ENCODE measurements at regions not wholly inside any gene's neighbourhood (a gene's known extent, or its start where the extent isn't known, plus 50 kb on each side); places are given as distances from the start of the nearest gene placed in this dataset.
"Not testable (repeated sequence)": the region's sequence is repeated elsewhere in the genome, so short reads cannot be mapped to it uniquely, and the experiment has no call there.

DNA sequence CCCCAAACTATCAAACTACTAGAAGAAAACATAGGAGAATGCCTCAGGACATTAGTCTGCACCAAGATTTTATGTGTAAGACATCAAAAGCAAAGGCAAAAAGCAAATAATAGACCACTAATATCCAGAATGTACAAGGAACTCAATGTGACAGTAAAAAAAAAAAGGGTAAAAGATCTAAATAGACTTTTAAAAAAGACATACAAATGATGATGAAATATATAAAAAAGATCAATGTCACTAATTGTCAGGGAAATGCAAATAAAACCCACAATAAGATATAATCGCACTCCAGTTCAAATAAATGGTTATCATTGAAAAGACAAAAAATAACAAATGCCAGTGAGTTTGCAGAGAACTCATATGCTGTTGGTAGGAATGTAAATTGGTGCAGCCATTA, 118.3 kb upstream of the DUSP22 start:
- no peak overlapping the region for H3K4me3 ChIP-seq
- intact Hi-C loops (cut with DNase I), result no loop called here
- TF ChIP-seq POLR2A (IDR thresholded peaks at IDR 0.05) (no peak), EP300 (IDR thresholded peaks at IDR 0.05) (no peak), POLR2AphosphoS5 (IDR thresholded peaks at IDR 0.05) (no peak)
- TF ChIP-seq, protein P1, sequence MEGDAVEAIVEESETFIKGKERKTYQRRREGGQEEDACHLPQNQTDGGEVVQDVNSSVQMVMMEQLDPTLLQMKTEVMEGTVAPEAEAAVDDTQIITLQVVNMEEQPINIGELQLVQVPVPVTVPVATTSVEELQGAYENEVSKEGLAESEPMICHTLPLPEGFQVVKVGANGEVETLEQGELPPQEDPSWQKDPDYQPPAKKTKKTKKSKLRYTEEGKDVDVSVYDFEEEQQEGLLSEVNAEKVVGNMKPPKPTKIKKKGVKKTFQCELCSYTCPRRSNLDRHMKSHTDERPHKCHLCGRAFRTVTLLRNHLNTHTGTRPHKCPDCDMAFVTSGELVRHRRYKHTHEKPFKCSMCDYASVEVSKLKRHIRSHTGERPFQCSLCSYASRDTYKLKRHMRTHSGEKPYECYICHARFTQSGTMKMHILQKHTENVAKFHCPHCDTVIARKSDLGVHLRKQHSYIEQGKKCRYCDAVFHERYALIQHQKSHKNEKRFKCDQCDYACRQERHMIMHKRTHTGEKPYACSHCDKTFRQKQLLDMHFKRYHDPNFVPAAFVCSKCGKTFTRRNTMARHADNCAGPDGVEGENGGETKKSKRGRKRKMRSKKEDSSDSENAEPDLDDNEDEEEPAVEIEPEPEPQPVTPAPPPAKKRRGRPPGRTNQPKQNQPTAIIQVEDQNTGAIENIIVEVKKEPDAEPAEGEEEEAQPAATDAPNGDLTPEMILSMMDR (IDR thresholded peaks at IDR 0.05), result no peak
- H3K27ac ChIP-seq, result no peak overlapping the region
- 90 to 91% methylated on average over 1 of the region's 1 CpG for WGBS, 2 donors
- no peaks in the 10 kb centered on the region for H3K36me3 ChIP-seq
- no peaks in the 10 kb centered on the region for H3K4me1 ChIP-seq
- no peaks in the 10 kb centered on the region for H3K9me3 ChIP-seq
- DNase-seq, result no peak
- peaks cover 0 to 4% (median 0%) of the 10 kb centered on the region in 3 donors for H3K27me3 ChIP-seq

DNA sequence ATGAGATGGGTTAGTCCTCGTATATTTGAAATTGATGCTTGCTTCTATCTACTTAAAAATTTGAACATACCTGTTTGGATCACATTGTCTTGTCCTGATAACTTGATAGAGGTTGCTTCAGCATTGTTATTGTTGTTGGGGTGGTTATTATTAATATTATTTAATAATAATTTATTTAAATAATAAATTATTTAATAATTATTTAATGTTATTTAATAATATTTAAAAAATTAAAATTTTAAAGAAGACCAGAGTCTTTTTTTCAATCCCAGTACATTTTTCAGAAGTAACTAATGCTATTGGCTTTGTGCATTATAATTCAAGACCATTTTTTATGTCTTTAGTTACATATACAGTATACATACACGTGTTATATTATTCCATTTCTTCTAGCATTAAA, 116.6 kb upstream of the DUSP22 start:
- TF ChIP-seq EP300 (IDR thresholded peaks at IDR 0.05), result no peak
- no peak for TF ChIP-seq POLR2AphosphoS5 (IDR thresholded peaks at IDR 0.05)
- no peak for TF ChIP-seq POLR2A (IDR thresholded peaks at IDR 0.05)
- TF ChIP-seq, protein P1 (IDR thresholded peaks at IDR 0.05), result no peak
- Histone ChIP-seq H3K4me1 (no peaks in the 10 kb centered on the region), H3K4me3 (no peak overlapping the region), H3K36me3 (no peaks in the 10 kb centered on the region), H3K9me3 (no peaks in the 10 kb centered on the region), H3K27me3 (no peaks in the 10 kb centered on the region), H3K27ac (no peak overlapping the region)
- DNase-seq, result no peak
- intact Hi-C loops (cut with DNase I), result no loop called here
- WGBS, 2 donors, result 78 to 87% methylated on average over 2 of the region's 2 CpGs

DNA sequence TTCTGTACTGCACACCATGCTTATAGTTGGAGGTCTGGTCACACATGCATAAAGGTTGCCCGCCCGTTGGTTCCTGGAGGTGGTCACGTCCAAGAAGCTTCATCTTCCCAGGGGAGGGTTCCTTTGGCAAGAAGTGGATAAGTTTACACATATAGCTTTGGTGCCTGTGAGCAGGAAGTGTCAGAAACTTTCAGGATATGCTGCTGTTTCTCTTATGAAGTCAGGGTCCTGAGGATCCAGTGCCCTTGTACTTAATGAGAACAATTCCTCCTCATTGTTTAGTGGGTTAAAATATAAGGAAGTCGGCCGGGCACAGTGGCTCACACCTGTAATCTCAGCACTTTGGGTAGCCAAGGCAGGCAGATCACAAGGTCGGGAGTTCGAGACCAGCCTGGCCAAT, 115.5 kb upstream of the DUSP22 start:
- no peak overlapping the region for H3K27ac ChIP-seq
- no peak overlapping the region for H3K4me3 ChIP-seq
- DNase-seq, result no peak
- intact Hi-C loops (cut with DNase I), result no loop called here
- H3K4me1 ChIP-seq, result no peaks in the 10 kb centered on the region
- H3K9me3 ChIP-seq, result no peaks in the 10 kb centered on the region
- TF ChIP-seq POLR2AphosphoS5 (IDR thresholded peaks at IDR 0.05) (no peak), EP300 (IDR thresholded peaks at IDR 0.05) (no peak), POLR2A (IDR thresholded peaks at IDR 0.05) (no peak)
- TF ChIP-seq, protein P1 (IDR thresholded peaks at IDR 0.05), result no peak
- WGBS, 2 donors, result 77 to 87% methylated on average over 7 of the region's 7 CpGs
- H3K27me3 ChIP-seq, result no peaks in the 10 kb centered on the region
- no peaks in the 10 kb centered on the region for H3K36me3 ChIP-seq

DNA sequence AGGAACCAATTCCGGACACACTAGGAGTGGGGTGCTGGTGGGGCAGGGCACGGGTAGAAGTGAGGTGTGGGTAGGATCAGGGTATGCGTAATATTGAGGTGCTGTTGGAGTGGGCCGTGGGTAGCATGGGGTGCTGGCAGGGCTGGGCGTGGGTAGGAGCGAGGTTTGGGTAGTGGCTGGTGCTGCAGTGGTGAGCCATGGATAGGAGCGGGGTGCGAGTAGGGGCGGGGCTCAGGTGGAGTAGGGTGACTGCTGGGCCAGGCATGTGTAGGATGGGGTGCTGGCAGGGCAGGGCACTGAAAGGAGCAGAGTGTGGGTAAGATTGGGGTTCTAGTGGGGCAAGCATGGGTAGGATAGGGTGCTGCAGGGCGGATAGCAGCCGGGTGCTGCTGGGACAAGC, 114.2 kb upstream of the DUSP22 start:
- TF ChIP-seq POLR2AphosphoS5 (IDR thresholded peaks at IDR 0.05), result no peak
- TF ChIP-seq POLR2A (IDR thresholded peaks at IDR 0.05), result no peak
- TF ChIP-seq, protein P1 (IDR thresholded peaks at IDR 0.05), result no peak
- TF ChIP-seq EP300 (IDR thresholded peaks at IDR 0.05), result no peak
- no peaks in the 10 kb centered on the region for H3K9me3 ChIP-seq
- 90 to 93% methylated on average over 11 of the region's 11 CpGs for WGBS, 2 donors
- no peak overlapping the region for H3K4me3 ChIP-seq
- no peaks in the 10 kb centered on the region for H3K36me3 ChIP-seq
- no peak for DNase-seq
- H3K27me3 ChIP-seq, result no peaks in the 10 kb centered on the region
- no peaks in the 10 kb centered on the region for H3K4me1 ChIP-seq
- intact Hi-C loops (cut with DNase I), result no loop called here
- no peak overlapping the region for H3K27ac ChIP-seq

DNA sequence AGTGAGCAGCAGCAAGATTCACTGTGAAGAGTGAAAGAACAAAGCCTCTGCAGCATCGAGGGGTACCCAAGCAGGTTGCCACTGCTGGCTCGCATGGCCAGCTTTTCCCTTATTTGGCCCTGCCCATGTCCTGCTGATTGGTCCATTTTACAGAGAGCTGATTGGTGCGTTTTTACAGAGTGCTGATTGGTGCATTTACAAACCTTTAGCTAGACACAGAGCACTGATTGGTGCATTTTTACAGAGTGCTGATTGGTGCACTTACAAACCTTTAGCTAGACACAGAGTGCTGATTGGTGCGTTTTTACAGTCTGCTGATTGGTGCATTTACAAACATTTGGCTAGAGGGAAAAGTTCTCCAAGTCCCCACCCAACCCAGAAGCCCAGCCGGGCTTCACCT, 113.4 kb upstream of the DUSP22 start:
- H3K9me3 ChIP-seq; H3K27ac ChIP-seq; H3K4me3 ChIP-seq; H3K27me3 ChIP-seq; DNase-seq; H3K4me1 ChIP-seq; H3K36me3 ChIP-seq; intact Hi-C loops (cut with DNase I): not testable (repeated sequence)
- 90 to 93% methylated on average over 5 of the region's 5 CpGs for WGBS, 2 donors

Data from sigmoid colon (tissue), 6 donors.